CD8-positive, alpha-beta memory T cell (primary cell): ENCODE measurements at regions not wholly inside any gene's neighbourhood (a gene's known extent, or its start where the extent isn't known, plus 50 kb on each side); places are given as distances from the start of the nearest gene placed in this dataset.

ENCODE experiments used
- CTCF ChIA-PET: fragments of 350-600 bp; sonication (Branson Sonifier 250); formaldehyde crosslinking; loops from one replicate; lab custom pipeline; 2021; ENCODE audit warnings: antibody characterized with exemption; lab: Charles Lee
- POLR2A ChIA-PET: fragments of 350-600 bp; sonication (Branson Sonifier 250); formaldehyde crosslinking; loops from one replicate; lab custom pipeline; 2021; ENCODE audit warnings: antibody characterized with exemption; lab: Charles Lee
- DNase-seq, 5 donors: peaks; one replicate each; pipeline versions ENCODE4 v3.0.0 to v3.0.0-alpha.2; 2020 to 2022; ENCODE audit warnings: mixed read lengths in 1 of 5
- H3K27ac ChIP-seq: one replicate; pipeline ENCODE4 v1.7.0; 2013; ENCODE audit warnings: low read depth, mild to moderate bottlenecking, low read length, moderate library complexity
- H3K27me3 ChIP-seq: 2 replicates; pipeline ENCODE4 v1.7.0; 2013; ENCODE audit warnings: low read length, mild to moderate bottlenecking; ENCODE audit not compliant: insufficient read depth, poor library complexity, severe bottlenecking
- H3K36me3 ChIP-seq: 2 replicates; pipeline ENCODE4 v1.7.0; 2013; ENCODE audit warnings: mild to moderate bottlenecking, low read length, moderate library complexity; ENCODE audit not compliant: insufficient read depth
- H3K4me1 ChIP-seq: 2 replicates; pipeline ENCODE4 v1.7.0; 2013; ENCODE audit warnings: mild to moderate bottlenecking, low read length, moderate library complexity; ENCODE audit not compliant: insufficient read depth
- H3K4me3 ChIP-seq: 2 replicates; pipeline ENCODE4 v1.7.0; 2013; ENCODE audit warnings: mild to moderate bottlenecking, low read length
- H3K9me3 ChIP-seq: 2 replicates; pipeline ENCODE4 v1.7.0; 2013; ENCODE audit warnings: mild to moderate bottlenecking, low read length
- H3K27ac Mint-ChIP-seq, 8 donors: one replicate each; pipeline ENCODE4 v1.8.0; 2020 to 2021; ENCODE audit warnings: mixed read lengths in 8 of 8, mild to moderate bottlenecking in 6 of 8, inconsistent platforms in 3 of 8, moderate library complexity in 3 of 8
- H3K27me3 Mint-ChIP-seq, 2 donors: one replicate each; pipeline ENCODE4 v1.8.0; 2020 to 2021; ENCODE audit warnings: mixed read lengths in 2 of 2, mild to moderate bottlenecking in 1 of 2, moderate library complexity in 1 of 2
- H3K36me3 Mint-ChIP-seq, 3 donors: one replicate each; pipeline ENCODE4 v1.8.0; 2020 to 2021; ENCODE audit warnings: mixed read lengths in 3 of 3, inconsistent platforms in 1 of 3, mild to moderate bottlenecking in 1 of 3
- H3K4me1 Mint-ChIP-seq, 3 donors: one replicate each; pipeline ENCODE4 v1.8.0; 2020 to 2021; ENCODE audit warnings: mixed read lengths in 3 of 3, inconsistent platforms in 1 of 3, mild to moderate bottlenecking in 1 of 3
- H3K4me3 Mint-ChIP-seq, 7 donors: one replicate each; pipeline ENCODE4 v1.8.0; 2020 to 2021; ENCODE audit warnings: mixed read lengths in 7 of 7, mild to moderate bottlenecking in 6 of 7, moderate library complexity in 4 of 7, inconsistent platforms in 2 of 7
- H3K9me3 Mint-ChIP-seq, 5 donors: one replicate each; pipeline ENCODE4 v1.8.0; 2020 to 2022; ENCODE audit warnings: mixed read lengths in 5 of 5, mild to moderate bottlenecking in 3 of 5, moderate library complexity in 2 of 5, inconsistent platforms in 1 of 5

DNA sequence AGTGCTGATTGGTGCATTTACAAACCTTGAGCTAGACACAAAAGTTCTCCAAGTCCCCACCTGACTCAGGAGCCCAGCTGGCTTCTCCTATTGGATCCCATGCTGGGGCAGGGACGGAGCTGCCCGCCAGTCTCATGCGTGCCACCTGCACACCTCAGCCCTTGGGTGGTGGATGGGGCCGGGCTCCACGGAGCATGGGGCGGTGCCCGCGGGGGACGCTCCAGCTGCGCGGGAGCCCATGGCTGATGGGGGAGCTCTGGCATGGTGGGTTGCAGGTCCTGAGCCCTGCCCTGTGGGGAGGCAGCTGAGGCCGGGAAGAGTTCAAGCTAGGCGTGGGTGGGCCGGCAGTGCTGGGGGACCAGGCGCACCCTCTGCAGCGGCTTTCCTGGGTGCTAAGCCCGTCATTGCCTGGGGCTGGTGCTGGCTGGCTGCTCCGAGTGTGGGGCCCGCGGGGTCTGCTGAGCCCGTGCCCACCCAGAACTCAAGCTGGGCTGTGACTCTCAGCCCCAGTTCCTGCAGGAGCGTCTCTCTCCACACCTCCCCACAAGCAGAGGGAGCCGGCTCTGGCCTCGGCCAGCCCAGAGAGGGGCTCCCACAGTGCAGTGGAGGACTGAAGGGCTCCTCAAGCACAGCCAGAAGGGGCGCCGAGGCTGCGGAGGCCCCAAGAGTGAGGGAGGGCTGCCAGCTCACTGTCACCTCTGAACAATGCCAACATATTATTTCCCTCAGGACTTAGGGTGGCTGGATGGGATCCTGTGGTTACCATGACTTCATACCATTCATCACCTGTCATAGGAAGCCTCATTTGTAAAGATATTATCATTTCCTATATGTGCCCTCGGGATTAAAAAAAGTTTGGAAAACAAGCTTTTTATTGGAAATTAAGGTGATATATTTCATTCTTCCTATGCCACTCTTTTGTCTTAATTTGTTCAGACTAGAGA lies 688.7 kb downstream of the ETS1 start:
- H3K36me3 ChIP-seq = no peaks in the 10 kb centered on the region
- Mint-ChIP-seq H3K27me3 (peaks cover 0 to 3% of the 10 kb centered on the region in 2 donors), H3K36me3 (no peaks in the 10 kb centered on the region), H3K27ac (no peak overlapping the region), H3K4me3 (no peak overlapping the region), H3K9me3 (peaks cover 0 to 3% (median 0%) of the 10 kb centered on the region in 5 donors), H3K4me1 (no peaks in the 10 kb centered on the region)
- H3K9me3 ChIP-seq = no peaks in the 10 kb centered on the region
- no peak overlapping the region for H3K27ac ChIP-seq
- H3K4me3 ChIP-seq = no peak overlapping the region
- POLR2A ChIA-PET = no interaction called here
- no peak for DNase-seq
- H3K4me1 ChIP-seq = no peaks in the 10 kb centered on the region
- no peaks in the 10 kb centered on the region for H3K27me3 ChIP-seq
- CTCF ChIA-PET = no interaction called here

DNA sequence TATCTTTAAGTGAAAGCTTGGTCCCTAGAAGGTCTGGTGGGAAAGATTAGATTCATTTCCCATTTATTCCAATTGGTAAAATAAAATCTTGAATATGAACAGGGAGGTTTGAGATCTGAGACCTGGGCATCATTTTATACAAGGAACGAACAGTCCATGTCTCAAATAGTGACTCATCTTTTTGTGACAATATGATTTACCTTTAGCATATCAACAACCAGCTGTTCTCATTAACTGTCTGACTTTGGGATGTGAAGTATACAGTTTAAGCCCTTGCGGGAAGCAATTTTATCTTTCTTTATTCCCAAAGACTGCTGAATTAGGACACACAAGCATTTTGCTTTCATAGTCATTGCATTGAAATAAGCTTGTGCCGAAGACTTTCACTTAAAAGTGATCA lies 691.6 kb downstream of the ETS1 start:
- no peak overlapping the region for H3K27ac ChIP-seq
- POLR2A ChIA-PET = no interaction called here
- no peaks in the 10 kb centered on the region for H3K4me1 Mint-ChIP-seq
- H3K36me3 Mint-ChIP-seq = no peaks in the 10 kb centered on the region
- no peaks in the 10 kb centered on the region for H3K27me3 ChIP-seq
- H3K36me3 ChIP-seq = no peaks in the 10 kb centered on the region
- CTCF ChIA-PET = interaction anchor here (0.6 kb wide), 1 partner anchor 16 kb away, joined by 4 read pairs; no protein-coding TSS in a partner anchor
- H3K4me1 ChIP-seq = no peaks in the 10 kb centered on the region
- no peak for DNase-seq
- H3K27me3 Mint-ChIP-seq = peaks cover 2 to 5% of the 10 kb centered on the region in 2 donors
- H3K27ac Mint-ChIP-seq = no peak overlapping the region
- no peak overlapping the region for H3K4me3 Mint-ChIP-seq
- H3K9me3 Mint-ChIP-seq = peaks cover 0 to 3% (median 0%) of the 10 kb centered on the region in 5 donors
- H3K4me3 ChIP-seq = no peak overlapping the region
- H3K9me3 ChIP-seq = no peaks in the 10 kb centered on the region

DNA sequence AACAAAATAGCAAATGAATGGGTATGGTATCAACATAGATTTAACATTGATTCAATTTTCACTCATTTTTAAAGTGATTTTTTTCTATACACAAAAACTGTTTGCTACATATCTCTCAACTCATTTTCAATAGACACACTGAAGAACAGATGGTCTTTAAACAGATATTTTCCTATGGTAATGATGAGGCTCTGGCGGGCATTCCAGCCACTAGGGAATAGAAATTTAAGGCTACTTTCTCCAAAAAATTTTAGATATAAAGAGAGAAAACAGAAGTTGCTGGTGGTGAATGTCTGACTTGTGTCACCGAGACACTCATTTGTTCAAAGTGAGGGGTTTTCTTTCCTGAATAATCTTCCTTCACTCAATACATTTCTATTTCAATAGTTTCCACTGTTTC lies 693.0 kb downstream of the ETS1 start:
- Histone ChIP-seq H3K4me3 (no peak overlapping the region), H3K27ac (no peak overlapping the region), H3K27me3 (no peaks in the 10 kb centered on the region), H3K9me3 (no peaks in the 10 kb centered on the region), H3K4me1 (no peaks in the 10 kb centered on the region), H3K36me3 (no peaks in the 10 kb centered on the region)
- Mint-ChIP-seq H3K4me3 (no peak overlapping the region), H3K9me3 (peaks cover 0 to 2% (median 0%) of the 10 kb centered on the region in 5 donors), H3K36me3 (no peaks in the 10 kb centered on the region), H3K27ac (no peak overlapping the region), H3K27me3 (peaks cover 5 to 13% of the 10 kb centered on the region in 2 donors), H3K4me1 (no peaks in the 10 kb centered on the region)
- ChIA-PET CTCF (no interaction called here), POLR2A (no interaction called here)
- no peak for DNase-seq

DNA sequence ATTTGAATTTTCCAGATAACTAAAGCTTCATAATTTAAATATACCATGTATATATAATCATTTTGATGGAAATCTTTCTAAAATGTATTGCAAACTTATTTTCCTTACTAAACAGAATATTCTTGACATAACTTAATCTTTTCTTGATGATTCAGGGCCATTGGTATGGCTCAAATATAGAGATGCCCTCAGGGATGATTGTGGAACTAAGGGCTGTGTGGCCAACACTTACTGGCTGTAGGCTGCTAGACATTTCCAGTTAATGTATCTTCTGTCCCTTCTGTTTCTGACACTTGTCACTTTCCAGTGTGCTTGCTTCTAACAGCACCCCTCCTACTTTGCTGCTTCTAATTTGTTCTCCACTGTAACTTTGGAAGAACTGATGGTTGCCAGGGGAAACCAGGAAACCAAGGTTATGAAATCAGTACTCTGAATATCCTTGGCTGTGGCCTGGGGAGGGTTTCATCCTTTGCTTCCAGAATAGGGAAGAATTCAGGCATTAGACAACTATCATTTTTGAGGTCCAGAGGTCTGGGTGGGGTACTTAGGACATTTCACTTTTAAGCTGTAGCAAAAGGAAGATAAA lies 697.2 kb downstream of the ETS1 start:
- H3K4me1 ChIP-seq = no peaks in the 10 kb centered on the region
- H3K36me3 ChIP-seq = no peaks in the 10 kb centered on the region
- ChIA-PET POLR2A (no interaction called here), CTCF (no interaction called here)
- H3K27me3 Mint-ChIP-seq = peaks cover 7 to 16% of the 10 kb centered on the region in 2 donors
- peaks cover 6 to 12% (median 7%) of the 10 kb centered on the region in 5 donors for H3K9me3 Mint-ChIP-seq
- H3K27ac Mint-ChIP-seq = no peak overlapping the region
- no peak overlapping the region for H3K27ac ChIP-seq
- H3K36me3 Mint-ChIP-seq = no peaks in the 10 kb centered on the region
- H3K27me3 ChIP-seq = no peaks in the 10 kb centered on the region
- H3K9me3 ChIP-seq = no peaks in the 10 kb centered on the region
- no peak overlapping the region for H3K4me3 Mint-ChIP-seq
- DNase-seq = no peak
- no peaks in the 10 kb centered on the region for H3K4me1 Mint-ChIP-seq
- H3K4me3 ChIP-seq = no peak overlapping the region

DNA sequence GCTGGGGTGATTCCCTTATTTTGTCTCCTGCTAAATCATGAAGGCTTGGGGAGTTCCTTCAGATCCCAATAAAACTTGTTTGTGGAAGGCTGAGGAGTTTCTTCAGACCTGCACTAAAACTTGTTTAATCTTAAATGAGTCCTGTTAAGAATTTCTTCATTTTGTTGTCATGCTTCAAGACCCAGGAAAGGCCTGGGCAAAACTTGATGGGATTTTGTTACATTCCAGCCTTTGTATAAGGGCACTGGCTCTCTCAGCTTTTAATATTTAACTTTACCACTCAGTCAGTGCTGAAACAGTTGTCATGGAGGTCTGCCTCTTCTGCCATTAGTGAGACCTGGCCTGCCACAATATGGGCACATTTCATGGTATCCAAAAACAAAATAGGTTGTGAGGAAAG lies 699.0 kb downstream of the ETS1 start:
- Mint-ChIP-seq H3K9me3 (peaks cover 6 to 15% (median 14%) of the 10 kb centered on the region in 5 donors), H3K27me3 (peaks cover 9 to 20% of the 10 kb centered on the region in 2 donors), H3K36me3 (no peaks in the 10 kb centered on the region), H3K4me1 (no peaks in the 10 kb centered on the region), H3K27ac (no peak overlapping the region), H3K4me3 (no peak overlapping the region)
- H3K9me3 ChIP-seq = no peaks in the 10 kb centered on the region
- H3K4me3 ChIP-seq = no peak overlapping the region
- DNase-seq = no peak
- CTCF ChIA-PET = no interaction called here
- no peak overlapping the region for H3K27ac ChIP-seq
- H3K27me3 ChIP-seq = no peaks in the 10 kb centered on the region
- H3K4me1 ChIP-seq = no peaks in the 10 kb centered on the region
- POLR2A ChIA-PET = no interaction called here
- no peaks in the 10 kb centered on the region for H3K36me3 ChIP-seq

DNA sequence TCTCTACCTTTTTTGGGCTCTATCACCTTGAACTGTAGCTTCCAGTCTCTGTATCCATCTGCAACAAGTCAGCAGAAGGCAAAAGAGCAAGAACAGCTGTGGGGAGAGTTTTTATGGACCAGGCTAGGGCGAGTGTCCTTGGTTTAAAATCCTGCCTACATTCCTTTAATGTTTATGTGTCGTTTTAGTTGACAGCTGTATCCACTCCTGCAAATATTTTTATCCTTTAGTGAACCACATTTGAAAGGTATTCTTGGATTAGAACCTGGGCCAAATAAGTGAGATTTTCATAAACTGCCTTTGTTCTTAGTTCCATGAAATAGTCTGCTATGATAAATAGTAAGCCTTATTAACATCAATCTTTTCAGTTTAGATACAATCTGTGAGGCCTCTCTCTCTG lies 712.2 kb downstream of the ETS1 start:
- Mint-ChIP-seq H3K4me3 (no peak overlapping the region), H3K36me3 (no peaks in the 10 kb centered on the region), H3K27me3 (peaks cover 2 to 20% of the 10 kb centered on the region in 2 donors), H3K9me3 (peaks cover 0 to 2% (median 0%) of the 10 kb centered on the region in 5 donors), H3K27ac (no peak overlapping the region), H3K4me1 (no peaks in the 10 kb centered on the region)
- Histone ChIP-seq H3K9me3 (no peaks in the 10 kb centered on the region), H3K36me3 (no peaks in the 10 kb centered on the region), H3K4me3 (no peak overlapping the region), H3K27ac (no peak overlapping the region), H3K4me1 (no peaks in the 10 kb centered on the region), H3K27me3 (no peaks in the 10 kb centered on the region)
- ChIA-PET POLR2A (no interaction called here), CTCF (no interaction called here)
- no peak for DNase-seq

GRCh38 chr11:127873478-127873877 lies 713.9 kb downstream of the ETS1 start:
- Histone ChIP-seq H3K36me3 (no peaks in the 10 kb centered on the region), H3K9me3 (no peaks in the 10 kb centered on the region), H3K4me3 (no peak overlapping the region), H3K4me1 (no peaks in the 10 kb centered on the region), H3K27ac (no peak overlapping the region), H3K27me3 (no peaks in the 10 kb centered on the region)
- no peaks in the 10 kb centered on the region for H3K4me1 Mint-ChIP-seq
- H3K36me3 Mint-ChIP-seq = no peaks in the 10 kb centered on the region
- no peak overlapping the region for H3K4me3 Mint-ChIP-seq
- peaks cover 0 to 2% (median 0%) of the 10 kb centered on the region in 5 donors for H3K9me3 Mint-ChIP-seq
- no peak for DNase-seq
- H3K27ac Mint-ChIP-seq = no peak overlapping the region
- ChIA-PET POLR2A (no interaction called here), CTCF (no interaction called here)
- H3K27me3 Mint-ChIP-seq = peaks cover 2 to 12% of the 10 kb centered on the region in 2 donors

GRCh38 chr11:127866109-127866508 lies 721.2 kb downstream of the ETS1 start:
- Histone ChIP-seq H3K4me3 (no peak overlapping the region), H3K4me1 (no peaks in the 10 kb centered on the region), H3K36me3 (no peaks in the 10 kb centered on the region), H3K9me3 (no peaks in the 10 kb centered on the region), H3K27ac (no peak overlapping the region), H3K27me3 (no peaks in the 10 kb centered on the region)
- DNase-seq = no peak
- no peak overlapping the region for H3K4me3 Mint-ChIP-seq
- ChIA-PET CTCF (no interaction called here), POLR2A (no interaction called here)
- no peaks in the 10 kb centered on the region for H3K4me1 Mint-ChIP-seq
- peaks cover 4 to 10% of the 10 kb centered on the region in 2 donors for H3K27me3 Mint-ChIP-seq
- H3K36me3 Mint-ChIP-seq = no peaks in the 10 kb centered on the region
- H3K9me3 Mint-ChIP-seq = peaks cover 0 to 6% (median 0%) of the 10 kb centered on the region in 5 donors
- no peak overlapping the region for H3K27ac Mint-ChIP-seq
